ENCODE measurements at regions not wholly inside any gene's neighbourhood (a gene's known extent, or its start where the extent isn't known, plus 50 kb on each side); places are given as distances from the start of the nearest gene placed in this dataset.

DNA sequence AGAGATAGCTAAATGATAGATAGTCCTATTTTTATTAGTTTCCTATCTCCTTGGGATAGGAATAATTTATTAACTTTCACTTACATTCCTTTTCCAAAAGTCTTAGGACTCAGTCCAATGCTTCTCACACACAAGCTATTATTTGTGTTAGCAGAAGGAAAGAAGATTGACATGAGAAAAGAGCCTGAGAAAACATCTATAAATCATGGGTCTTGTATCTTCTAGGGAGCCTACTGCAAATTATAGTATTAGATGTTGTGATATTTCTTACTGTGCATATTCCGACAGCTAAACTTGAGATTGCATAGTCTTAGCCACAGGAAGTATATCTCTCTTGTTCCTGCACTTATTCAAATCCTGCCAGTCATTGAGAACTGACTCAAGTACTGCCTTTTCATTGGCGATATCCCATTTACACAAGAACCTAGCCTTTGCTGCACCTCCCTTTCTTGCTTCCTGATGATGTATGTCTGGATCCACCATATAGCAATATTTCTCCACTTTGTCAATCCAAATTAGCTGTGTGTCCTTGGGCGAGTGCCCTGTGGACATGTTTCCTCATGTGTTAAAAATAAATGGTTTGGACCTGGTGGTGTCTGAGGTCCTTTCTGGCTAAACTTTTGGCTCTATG is 245.1 kb upstream of the LMCD1 start:
- TF ChIP-seq FOS (IDR thresholded peaks at IDR 0.05; ENCODE audit: low read depth, low read length) (no peak), POLR2A (IDR thresholded peaks at IDR 0.05; ENCODE audit: low read depth, low read length) (no peak), RAD21 (IDR thresholded peaks at IDR 0.05; ENCODE audit: low read length) (no peak), MAFK (IDR thresholded peaks at IDR 0.05; ENCODE audit: low read depth, low read length) (no peak), RFX5 (IDR thresholded peaks at IDR 0.05; ENCODE audit: low read depth, low read length) (no peak), SMC3 (IDR thresholded peaks at IDR 0.05; ENCODE audit: low read depth, low read length) (no peak), MXI1 (IDR thresholded peaks at IDR 0.05; ENCODE audit: borderline replicate concordance, low read depth, low read length) (no peak), NFE2L2 (IDR thresholded peaks at IDR 0.05; ENCODE audit: low read depth, low read length) (no peak)
- TF ChIP-seq, protein P1, sequence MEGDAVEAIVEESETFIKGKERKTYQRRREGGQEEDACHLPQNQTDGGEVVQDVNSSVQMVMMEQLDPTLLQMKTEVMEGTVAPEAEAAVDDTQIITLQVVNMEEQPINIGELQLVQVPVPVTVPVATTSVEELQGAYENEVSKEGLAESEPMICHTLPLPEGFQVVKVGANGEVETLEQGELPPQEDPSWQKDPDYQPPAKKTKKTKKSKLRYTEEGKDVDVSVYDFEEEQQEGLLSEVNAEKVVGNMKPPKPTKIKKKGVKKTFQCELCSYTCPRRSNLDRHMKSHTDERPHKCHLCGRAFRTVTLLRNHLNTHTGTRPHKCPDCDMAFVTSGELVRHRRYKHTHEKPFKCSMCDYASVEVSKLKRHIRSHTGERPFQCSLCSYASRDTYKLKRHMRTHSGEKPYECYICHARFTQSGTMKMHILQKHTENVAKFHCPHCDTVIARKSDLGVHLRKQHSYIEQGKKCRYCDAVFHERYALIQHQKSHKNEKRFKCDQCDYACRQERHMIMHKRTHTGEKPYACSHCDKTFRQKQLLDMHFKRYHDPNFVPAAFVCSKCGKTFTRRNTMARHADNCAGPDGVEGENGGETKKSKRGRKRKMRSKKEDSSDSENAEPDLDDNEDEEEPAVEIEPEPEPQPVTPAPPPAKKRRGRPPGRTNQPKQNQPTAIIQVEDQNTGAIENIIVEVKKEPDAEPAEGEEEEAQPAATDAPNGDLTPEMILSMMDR (conservative IDR thresholded peaks at IDR 0.05; ENCODE audit: low read depth, low read length), result no peak
- TF ChIP-seq, protein P2, sequence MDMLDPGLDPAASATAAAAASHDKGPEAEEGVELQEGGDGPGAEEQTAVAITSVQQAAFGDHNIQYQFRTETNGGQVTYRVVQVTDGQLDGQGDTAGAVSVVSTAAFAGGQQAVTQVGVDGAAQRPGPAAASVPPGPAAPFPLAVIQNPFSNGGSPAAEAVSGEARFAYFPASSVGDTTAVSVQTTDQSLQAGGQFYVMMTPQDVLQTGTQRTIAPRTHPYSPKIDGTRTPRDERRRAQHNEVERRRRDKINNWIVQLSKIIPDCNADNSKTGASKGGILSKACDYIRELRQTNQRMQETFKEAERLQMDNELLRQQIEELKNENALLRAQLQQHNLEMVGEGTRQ (IDR thresholded peaks at IDR 0.05; ENCODE audit: low read depth, low read length), result no peak

Measured in IMR-90 (cell line).